ENCODE measurements at regions not wholly inside any gene's neighbourhood (a gene's known extent, or its start where the extent isn't known, plus 50 kb on each side); places are given as distances from the start of the nearest gene placed in this dataset.

DNA sequence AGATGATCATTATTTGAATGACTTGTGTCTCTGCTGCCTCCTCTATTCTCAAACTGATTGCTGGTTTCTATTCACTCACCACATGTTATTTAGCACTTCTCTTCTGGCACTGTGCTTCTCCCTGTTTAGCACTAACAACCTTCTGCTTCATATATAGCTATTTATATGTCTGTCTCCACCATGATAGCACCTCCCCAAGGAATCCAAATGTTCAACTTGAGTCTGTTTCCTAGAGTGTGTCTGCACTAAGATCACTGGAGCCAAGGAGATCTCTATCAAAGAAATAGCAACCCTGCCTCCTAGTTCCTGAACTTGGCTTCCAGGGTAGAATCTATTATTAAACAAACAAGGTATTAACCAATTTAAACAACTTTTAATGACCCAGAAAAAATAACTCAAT lies 104.5 kb downstream of the CYP26A1 start:
- no peak for DNase-seq (ENCODE audit: low read depth)

DNA sequence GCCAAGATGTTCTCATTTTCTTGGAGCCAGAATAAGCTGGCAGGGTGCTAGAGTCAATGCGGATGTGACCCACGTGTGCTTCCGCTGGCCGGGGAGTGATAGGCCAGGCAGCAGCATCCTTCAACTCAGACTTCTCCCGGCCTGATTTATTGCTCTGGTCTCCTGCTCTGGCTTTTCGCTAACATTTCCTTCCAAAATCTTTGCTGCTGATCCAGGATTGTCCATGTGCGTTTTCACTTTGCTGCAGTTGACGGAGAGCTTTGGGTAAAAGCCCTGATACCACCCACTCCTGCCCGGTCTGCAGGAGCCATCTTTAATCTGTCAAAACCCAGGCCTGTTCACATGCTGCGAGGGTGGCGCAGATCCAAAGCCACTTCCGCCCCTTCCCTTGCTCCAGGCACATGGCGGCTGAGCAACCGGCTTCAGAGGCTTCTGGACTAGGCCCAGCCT lies 106.8 kb downstream of the CYP26A1 start:
- DNase-seq (ENCODE audit: low read depth): peak; percentile 60

DNA sequence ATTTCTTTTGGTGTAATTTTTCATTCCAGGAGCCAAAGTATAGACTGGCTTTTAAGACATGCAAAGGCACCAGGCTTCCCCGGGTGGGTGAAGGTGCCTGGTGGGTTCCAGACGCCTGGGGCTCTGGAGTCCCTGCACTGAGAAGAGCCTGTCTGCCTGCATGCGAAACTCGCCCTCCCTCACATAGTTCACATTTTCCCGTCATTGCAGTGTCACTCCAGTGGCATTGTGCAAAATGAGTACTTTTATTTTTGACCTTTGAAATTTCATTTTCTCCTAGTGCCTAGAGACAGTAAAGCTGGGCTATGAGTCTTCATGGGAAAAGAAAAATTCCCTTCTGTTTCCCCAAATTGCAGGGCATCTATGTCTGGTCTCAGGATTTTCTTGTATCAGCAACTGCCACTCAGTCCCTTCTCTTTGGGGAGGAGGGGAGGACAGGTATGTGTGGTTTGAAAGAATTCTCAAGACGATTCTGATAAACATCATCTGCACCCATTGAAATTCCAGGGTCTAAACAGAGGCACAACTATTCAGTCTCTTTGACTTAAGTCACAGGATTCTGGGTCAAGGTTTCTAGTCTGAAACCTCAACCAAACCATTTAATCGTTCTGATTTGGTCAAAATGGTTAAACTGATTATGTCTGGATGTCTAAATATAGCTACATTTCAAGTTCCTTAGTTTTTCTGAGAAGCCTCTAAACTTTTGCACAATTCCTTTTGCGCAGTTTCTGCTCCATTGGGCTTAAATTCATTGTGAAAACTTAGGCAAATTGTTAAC lies 107.8 kb downstream of the CYP26A1 start:
- no peak for DNase-seq (ENCODE audit: low read depth)

DNA sequence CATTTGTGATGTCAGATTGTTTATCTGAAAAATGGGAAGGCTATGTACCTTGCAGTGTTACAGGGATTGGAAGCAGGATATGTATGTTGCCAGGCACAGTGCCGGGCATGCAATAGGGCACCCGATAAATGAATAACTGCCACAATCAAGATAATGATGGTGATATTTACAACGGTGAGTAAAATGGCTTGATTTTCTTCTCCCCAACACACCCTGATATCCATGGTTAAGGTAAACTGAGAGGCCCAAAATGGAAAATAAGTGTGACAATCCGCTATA lies 108.3 kb downstream of the CYP26A1 start:
- DNase-seq (ENCODE audit: low read depth): no peak

DNA sequence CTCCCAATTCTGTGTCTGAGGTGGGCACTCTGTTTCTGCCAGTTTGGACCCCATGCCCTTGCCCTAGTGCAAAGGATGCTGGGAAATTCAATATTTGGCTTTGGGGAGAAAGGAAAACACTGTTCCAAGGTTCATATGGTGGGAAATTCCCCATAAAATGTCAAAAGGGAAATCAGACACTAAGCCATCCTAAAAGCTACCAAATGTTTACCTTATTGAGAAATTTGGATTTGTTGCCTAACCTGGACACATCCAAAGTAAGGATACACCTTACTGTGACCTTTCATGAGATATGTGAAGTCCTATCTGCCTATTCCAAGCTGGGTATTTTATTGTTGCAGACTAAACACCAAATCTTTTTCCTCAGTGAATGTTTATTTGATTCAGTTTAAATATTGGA lies 109.1 kb downstream of the CYP26A1 start:
- no peak for DNase-seq (ENCODE audit: low read depth)

DNA sequence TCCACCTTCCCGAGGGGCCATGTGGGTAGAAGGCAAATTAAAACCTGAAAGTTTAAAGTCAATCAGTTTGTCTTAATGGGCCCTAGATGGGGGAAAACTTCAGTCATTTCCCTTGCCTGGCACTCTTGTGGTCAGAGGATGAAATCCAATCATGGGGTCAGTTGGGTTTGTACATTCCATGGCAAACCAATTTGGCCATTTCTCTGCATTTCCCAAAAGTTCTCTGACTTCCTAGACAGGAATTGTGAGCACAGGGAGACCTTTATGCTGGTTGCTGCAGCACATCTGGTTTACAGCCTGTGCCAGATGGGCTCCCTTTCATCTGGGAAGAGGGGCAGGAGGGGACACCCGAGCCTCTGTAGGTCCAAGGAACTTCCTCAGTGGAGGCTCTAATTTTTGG lies 113.0 kb downstream of the CYP26A1 start:
- no peak for DNase-seq (ENCODE audit: low read depth)

DNA sequence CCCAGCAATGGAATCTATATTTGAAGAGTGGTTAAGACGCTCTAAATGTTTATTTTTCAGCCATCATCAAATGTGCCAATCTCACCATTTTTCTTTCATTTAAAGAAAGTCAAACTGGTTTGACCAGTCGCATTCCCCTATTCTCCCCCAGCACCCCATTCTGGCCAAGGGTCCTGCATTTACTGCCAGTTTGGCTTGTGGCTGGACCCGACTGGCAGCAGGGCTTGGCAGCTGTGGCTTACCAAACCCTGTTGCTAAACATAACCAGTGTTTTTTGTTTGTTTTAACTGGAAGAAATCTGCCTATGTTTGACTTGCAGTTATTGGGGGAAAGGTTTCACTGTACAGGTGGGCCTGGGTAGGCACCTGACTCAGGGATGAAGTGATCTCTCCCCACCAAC lies 116.3 kb downstream of the CYP26A1 start:
- DNase-seq (ENCODE audit: low read depth): no peak

DNA sequence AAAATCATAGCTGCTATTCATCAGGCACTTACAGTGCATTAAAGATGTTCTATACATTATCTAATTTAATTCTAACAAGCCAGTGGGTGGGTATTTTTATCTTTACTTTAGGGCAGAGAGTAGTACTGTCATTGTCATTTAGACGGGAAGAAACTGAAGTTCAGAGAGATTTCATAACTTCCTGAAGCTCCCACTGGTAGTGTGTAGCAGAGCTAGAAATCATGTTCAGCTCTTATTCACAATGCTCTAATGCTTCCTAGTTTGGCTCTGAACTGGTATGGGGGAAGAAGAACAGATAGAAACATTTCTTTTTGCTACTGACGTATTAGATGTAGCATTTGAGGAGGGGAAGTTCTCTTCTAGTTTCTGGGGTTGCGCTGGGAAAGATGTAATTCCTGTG lies 116.7 kb downstream of the CYP26A1 start:
- DNase-seq (ENCODE audit: low read depth): no peak

DNA sequence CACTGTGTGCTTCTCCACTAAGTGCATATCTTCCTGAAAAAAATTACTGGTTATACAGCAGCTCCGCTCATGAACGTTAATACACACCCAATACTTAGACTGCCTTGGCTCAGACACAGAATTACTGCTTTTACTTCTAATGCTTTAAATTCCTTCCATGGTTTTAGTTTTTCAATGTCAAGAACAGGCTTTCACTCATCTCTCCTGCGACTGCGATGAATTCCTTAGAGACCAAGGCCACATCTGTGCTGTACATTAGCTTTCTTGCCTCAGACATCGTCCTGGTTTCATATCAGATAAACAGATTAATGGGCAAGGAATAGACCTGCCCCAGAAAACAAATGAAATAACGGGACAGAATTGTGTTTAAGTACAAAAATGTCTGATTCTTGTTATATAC lies 120.2 kb downstream of the CYP26A1 start:
- no peak for DNase-seq (ENCODE audit: low read depth)

DNA sequence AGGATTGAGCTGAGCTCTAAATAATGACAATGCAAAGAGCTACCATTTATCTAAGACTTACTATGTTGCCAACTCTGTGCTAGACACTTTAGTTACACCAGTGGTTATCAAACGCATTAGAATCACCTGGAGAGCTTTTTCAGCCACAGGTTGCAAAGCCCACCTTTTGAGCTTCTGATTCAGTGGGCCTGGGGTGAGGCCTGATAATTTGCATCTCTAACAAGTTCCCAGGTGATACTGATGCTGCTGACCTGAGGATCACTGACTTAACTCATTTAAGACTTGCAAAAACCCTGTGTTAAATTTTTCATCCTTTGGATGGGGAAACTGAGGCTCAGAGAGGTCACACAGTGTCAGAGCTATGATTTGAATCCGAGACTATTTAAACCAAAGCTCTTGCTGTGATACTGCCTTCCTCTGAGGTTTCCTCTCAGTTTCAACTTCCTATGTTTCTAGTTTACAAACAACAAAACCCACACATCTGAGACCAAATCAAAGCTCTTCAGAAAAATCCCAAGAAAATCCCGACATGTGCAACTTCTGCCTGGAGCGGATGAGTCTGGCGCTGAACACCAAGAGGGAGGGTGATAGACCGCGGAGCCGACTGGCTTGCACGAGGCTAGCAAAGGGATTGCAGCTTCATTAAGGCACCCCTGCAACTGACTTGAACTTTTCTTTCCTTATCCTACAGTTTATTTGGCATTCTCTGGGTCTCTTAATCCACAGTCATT lies 124.9 kb downstream of the CYP26A1 start:
- DNase-seq (ENCODE audit: low read depth): peak; percentile 32

DNA sequence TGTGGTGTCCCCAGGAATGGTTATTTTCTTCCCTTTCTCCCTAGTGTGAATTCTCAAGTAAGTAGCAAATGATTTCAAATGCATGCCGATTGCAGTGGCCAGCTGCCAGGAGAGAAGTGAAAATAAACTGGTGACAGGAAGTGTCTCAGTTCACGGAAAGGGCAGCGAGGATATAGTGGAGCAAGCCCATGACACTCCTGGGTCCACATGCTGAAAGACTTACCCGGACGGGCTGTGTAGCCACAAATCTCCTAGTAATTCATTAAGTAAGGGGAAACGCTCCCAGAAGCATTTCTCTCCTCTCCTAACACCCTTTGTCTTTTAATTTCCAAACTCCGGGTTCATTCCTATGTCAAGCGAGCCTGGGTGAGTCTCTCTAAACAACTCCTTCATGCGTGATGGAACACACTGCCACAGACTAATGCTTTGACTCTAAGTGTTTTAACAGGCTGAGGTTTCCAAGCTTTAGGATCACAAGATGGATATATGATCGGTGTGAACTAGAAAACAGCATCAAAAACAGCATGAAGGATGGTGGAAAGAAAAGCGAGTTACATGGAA lies 125.6 kb downstream of the CYP26A1 start:
- peak; percentile 60 for DNase-seq (ENCODE audit: low read depth)

DNA sequence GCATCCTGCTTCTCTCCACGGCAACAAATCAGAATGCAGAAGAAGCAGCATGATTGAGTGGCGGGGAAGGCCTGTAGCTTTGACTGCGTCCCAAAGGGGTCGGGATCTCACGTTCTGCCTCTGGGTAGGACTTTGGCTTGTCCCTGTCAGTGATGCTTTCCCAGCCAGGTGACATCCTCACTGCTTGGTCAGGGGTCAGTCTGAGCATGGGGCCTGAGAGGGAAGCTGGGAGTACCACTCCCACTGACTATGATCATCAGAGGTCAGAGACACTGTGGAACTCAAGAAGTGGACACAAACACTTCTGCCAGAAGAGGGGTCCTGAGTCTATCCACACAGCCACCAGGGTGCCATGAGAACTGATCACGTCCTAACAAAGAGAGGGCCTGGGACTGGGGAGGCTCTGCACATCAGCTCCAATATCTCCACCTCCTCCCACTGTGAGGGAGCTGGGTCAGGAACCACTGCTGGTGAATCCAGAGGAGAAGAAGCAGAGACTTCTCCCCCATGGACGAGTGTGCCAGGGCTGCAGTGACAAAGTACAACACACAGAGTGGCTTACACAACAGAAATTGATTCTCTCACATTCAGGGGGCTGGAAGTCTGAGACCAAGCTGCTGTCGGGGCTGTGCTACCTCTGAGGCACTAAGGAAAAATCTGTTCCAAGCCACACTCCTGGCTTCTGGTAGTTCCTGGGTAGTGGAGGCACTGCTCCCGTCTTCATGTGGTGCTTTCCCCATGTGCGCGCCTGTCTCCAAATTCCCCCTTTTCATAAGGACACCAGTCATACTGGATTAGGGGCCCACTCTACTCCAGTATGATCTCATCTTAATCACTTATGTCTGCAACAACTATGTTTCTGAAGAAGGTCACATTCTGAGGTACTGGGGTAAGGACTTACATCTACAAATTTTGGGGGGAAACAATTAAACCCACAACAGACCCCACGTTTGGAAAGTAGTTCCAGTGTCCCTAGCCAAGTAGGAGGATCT lies 131.1 kb downstream of the CYP26A1 start:
- no peak for DNase-seq (ENCODE audit: low read depth)

DNA sequence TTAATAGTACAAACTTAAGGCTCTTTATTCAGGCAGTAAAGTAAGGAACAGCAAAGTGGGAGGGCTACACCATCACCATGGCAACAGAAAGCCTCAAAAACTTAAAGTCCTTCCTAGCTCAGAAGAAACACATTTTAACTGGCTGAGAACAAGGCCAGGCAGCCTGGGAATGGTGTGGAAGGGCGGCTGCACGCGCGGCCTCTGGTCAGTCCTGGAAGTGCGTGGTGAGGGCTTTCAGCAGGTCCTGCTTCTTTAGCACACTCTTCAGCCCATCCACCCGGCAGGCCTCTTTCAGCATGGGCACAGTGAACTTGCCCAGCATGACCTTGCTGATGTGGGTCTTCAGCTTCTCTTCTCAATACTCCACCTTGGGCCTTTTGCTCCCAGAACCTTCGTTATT lies 133.0 kb downstream of the CYP26A1 start:
- no peak for DNase-seq (ENCODE audit: low read depth)

DNA sequence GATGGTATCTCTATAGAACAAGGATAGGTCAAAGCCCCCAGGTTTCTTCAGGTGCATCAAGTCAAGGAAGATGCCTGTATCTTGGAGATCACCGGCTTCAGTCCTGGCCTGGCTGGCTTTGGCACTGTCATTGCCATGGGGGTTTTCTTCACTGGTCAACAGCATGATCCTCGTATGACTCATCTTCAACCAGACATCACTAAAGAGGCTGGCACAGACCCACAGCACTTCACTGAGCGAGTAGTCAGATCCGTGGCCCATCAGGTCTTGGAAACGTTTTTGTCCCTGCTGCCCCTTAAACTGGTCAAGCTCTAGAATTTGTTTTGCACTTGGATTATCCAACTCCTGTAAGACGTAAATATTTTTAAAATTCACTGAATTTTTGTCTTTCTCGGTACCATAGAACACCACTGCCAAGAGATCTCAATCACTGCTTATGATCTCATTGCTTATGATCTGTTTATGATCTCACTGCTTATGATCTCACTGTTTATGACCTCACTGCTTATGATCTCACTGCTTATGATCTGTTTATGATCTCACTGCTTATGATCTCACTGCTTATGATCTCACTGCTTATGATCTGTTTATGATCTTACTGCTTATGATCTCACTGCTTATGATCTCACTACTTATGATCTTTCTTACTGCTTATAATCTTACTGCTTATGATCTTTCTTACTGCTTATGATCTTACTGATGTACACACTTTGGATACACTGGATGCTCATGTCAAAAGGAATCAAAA lies 135.2 kb downstream of the CYP26A1 start:
- DNase-seq (ENCODE audit: low read depth): no peak

DNA sequence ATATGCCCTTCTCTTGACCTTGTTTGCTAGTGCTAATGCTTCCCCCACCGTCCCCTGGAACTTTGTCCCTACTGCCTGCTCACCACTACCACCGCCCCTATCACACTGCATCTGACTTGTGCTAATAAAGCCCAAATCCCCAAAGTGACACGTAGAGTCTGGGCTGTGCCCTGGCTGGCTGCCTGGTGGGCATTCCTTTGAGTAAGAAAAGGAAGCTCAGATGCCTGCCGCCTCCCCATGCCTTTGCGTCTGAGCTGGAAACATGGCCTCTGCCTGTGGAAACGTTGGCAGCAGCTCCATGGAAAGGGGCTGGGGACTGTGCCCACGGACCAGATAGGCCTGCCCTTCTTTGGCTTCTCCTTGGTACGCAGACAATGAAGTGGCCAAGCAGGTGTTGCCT lies 138.3 kb downstream of the CYP26A1 start:
- DNase-seq (ENCODE audit: low read depth): no peak

DNA sequence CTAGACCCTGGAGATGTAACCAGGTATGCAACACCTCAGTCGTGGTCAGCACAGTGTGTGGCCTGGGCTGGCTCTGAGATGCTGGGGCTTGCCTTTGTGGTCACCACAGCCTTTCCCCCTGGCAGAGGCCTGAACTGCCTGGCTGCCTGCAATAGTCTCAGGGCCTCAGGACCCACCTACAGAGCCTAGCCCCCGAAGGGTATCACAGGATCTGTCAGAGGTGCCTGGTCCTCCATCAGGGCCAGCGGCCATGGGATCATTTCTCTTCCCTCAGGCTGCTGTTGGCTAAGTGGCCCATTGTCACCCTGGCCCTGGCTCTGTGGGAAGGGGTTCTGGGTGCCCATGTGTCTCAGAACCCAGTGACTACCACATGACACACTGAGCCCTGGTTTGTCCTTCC lies 141.6 kb downstream of the CYP26A1 start:
- DNase-seq (ENCODE audit: low read depth): no peak

DNA sequence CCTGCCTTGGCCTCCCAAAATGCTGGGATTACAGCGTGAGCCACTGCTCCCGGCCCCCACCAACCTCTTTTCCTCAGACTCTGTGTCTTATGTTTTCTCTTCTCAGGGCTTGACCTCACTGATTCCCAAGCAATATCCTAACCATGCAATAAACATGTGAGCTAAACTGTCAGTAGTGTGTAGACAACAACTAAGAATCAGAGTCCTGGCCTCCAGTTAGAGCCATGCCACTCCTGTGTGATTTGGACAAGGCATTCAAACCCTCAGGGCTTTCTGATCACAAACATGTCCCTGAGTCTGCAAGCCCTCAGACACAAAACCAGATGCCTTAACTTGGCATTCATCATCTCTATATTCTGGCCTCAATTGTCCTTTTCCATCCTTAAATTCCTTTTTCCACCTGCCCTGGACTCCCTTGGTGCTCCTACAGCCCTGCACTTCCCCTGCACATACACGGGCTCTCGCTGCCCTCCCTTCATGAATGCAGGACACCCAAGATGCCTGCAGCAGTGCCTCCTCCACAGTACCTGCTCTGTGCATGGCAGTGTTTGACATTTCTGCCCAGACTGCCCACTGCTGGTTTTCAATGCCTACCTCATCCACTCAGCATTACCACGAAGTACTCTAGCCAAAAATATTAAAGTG lies 142.8 kb downstream of the CYP26A1 start:
- DNase-seq (ENCODE audit: low read depth): no peak

DNA sequence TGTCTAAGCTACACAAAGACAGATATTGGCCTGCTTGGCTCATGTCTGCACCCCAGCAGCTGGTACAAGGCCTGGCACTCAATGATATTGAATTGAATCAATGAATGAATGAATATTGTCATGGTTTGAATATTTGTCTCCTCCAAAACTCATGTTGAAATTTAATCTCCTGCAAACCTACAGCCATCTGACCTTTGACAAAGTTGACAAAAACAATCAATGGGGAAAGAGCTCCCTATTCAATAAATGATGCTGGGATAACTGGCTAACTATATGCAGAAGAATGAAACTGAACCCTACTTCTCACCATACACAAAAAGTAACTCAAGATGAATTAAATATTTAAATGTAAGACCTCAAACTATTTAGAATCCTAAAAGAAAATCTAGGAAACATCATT lies 144.7 kb downstream of the CYP26A1 start:
- DNase-seq (ENCODE audit: low read depth): no peak

DNA sequence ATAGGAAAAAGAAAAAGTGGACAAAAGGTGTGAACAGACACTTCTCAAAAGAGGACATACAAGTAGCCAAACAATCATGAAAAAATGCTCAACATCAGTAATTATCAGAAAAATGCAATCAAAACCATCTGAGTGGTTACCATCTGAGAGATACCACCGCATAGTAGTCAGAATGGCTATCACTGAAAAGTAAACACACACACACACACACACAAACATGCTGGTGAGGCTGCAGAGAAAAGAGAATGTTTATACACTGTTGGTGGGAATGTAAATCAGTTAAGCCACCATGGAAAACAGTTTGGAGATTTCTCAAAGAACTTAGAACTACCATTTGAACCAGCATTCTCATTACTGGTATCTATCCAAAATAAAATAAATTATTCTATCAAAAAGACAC lies 145.7 kb downstream of the CYP26A1 start:
- no peak for DNase-seq (ENCODE audit: low read depth)

DNA sequence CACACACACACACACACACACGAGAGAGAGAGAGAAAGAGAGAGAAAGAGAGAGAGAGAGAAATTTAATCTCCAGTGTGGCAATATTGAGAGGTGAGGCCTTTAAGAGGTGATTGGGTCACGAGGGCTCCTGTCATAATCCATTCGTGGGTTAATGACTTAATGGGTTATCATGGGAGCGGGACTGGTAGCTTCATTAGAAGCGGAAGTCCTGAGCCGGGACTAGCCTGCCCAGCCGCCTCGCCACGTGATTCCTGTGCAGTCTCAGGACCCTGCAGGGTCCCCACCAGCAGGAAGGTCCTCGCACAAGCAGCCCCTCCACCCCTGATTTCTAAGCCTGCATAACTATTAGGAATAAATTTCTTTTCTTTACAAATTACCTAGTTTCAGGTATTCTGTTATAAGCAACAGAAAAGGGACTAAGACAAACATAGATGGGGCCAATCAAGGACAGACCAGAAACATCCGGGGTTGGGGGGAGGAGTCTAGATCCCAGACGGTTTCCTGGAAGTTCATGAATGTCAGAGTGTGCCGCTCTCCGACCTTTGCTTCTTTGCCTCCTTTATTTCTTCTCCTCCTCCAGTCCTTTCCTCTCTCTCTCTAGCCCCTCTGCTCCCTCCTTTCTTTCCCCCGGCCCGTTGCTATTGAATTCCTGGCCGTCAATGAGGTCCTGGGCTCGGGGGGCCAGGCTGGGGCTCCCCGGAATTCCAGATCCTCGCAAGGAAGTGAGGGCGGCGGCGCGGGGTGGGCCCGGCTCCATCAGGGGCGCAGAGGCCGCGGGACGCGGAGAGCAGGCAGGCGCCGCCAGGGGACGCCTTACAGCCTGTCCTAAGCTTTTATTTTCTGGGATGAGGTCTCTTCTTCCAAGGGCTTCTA lies 146.8 kb downstream of the CYP26A1 start:
- DNase-seq (ENCODE audit: low read depth): no peak

Measured in GM04504 (cell line).